ENCODE measurements at regions not wholly inside any gene's neighbourhood (a gene's known extent, or its start where the extent isn't known, plus 50 kb on each side); places are given as distances from the start of the nearest gene placed in this dataset.
"Not testable (repeated sequence)": the region's sequence is repeated elsewhere in the genome, so short reads cannot be mapped to it uniquely, and the experiment has no call there.

DNA sequence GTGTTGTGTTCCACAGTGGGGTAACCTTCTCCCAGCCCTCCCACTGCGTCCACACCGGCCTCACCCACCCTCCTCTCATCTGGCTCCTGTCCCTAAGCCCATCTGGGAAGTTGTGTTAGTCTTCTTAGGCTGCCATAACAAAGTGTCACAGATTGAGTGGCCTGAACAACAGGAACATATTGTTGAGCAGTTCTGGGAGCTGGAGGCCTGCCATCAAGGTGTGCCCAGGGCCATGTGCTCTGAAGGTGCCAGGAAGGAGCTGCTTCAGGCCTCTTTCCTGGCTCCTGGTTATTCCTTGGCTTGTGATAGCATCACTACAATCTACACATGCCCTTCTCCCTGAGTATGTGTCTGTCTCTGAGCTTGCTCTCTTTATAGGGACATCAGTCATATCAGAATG, 327.6 kb upstream of the COBL start:
- no peak for DNase-seq

- no peak for DNase-seq
These were observed 324.2 kb upstream of the COBL start for GRCh38 chr7:51640841-51641240.

DNA sequence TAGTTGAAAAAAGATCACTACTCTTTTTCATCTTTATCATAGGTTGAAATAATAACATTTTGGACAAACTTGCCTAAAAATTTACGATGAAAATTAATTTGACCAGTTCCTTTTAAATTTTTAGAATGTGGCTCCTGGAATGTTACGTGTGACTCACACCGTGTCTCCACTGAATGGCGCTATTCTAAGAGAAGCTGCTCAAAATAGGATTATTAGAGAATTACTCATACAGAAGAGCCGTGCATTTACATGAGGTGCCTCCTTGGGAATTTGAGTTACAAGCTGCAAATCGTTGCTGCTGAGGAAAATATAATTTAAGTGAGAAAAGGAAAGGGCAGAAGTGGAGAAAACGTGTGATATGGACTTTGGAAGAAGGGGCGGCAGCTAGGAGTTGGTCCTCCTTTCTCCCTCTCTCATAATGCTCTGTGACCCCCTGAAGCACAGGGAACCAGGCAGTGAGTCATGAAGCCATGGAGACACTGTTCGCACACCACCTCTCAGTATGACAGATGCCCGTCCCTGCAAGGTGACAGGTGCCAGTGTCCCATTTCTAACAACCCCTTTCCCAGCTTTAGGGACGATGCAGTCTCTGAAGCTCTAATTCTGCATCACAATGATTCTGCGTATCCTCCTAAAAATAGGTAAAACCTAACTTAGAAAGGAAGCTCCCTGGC, 323.2 kb upstream of the COBL start:
- no peak for DNase-seq

DNA sequence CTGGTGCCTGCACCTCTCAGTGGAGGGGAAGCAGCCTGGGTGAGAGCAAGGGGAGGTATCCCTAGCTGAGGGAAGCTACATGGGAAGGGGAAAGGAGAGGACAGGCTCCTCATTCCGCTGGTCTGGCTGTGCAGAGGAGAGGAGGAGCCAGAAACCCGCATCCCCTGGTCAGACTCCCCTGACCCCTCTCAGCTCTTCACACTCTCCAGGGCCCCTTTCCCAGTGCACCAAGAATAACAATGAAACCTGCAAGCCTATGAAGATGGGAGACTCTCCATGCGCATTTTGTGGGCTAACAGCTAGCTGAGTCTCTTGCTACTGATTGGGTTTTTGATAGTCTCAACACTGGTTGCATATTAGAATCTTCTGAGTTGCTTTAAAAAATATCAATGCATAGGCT, 319.9 kb upstream of the COBL start:
- no peak for DNase-seq

DNA sequence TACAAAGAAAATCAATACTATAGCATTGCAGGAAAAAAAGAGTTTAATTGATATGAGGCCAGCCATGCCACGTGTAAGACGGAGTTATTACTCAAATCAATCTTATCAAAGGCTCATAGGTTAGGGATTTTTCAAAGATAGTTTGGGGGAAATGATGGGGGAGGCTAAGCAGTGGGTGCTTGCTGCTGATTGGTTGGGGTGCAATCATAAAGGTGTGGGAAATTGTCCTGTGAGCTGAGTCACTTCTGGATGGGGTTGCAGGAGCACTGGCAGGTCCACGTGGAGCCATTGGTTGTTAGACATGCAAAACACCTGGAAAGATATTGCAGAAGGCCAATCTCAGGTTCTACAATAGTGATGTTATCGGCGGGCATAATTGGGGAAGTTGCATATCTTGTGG, 319.2 kb upstream of the COBL start:
- DNase-seq = no peak

DNA sequence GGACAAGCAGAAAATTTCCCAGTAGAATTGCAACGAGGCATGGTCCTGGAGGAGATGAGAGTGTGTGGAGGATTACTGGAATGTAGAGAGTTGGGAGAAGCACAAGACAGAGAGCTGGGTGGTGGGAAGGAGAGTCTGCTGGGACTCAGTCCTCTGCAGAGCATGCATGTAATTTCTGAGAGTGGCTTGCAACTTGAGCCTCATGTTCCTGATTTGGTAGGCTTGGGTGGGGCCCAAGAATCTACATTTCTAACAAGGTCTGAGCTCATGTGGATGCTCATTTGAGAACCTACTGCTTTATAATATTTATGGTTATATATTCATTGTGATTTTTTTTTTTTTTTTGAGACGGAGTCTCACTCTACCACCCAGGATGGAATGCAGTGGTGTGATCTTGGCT, 317.9 kb upstream of the COBL start:
- DNase-seq = no peak

DNA sequence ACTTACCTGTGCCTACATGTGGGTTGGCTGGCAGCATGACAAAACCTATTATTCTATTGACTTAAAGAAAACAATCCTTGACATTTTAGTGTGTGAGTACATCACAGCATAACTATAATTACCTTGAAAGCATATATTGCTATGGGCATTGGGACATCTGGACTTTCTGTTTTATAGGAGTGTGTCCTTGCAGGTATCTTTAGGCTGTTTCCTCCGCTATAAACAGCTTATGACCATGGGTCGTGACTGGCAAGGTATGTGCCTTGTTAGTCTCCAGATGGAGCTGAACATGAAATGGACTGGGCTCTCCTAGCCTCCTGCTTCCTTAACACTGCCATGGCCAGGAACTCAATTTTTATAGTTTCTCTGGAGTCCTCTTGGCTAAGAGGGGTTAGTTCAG, 317.4 kb upstream of the COBL start:
- DNase-seq = no peak

DNA sequence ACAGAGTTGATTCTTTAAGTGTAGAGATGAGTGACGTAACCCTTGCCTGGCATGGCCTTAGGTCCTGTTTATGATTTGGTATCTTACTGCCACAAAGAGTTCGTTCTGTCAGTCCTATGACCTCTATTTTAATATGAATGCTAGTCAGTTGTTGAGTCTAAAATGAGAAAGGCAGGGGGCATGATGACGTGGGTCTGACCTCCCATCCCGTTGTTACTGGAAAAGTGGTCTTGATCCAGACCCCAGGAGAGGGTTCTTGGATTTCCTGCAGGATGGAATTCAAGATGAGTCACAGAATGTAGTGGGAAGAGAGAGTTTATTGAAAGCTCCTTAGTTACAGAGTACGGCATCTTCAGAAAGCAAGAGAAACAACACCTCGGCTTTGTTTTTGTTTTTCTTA, 317.0 kb upstream of the COBL start:
- no peak for DNase-seq

DNA sequence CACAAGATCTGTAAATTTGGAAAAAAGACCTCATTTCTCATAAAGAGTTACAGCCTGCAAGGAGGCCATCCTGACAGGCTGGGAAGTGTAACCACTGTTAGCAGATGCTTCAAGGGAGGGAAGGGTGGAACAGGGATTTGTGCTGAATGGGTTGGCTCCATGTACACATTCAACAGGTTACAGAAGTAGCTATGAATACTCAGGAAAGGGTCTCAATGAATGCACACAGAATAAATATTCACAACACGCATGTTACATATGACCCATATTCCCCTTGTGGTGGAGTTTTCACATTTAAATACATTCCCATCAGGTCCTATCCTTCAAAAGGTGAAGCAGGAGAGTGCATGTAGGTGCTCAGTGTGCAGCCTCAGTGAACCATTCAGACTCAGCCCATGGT, 316.4 kb upstream of the COBL start:
- no peak for DNase-seq

GRCh38 chr7:51630933-51631332, 314.3 kb upstream of the COBL start:
- no peak for DNase-seq

- no peak for DNase-seq
These were observed 312.6 kb upstream of the COBL start for GRCh38 chr7:51629206-51629605.

- no peak for DNase-seq
These were observed 305.3 kb upstream of the COBL start for GRCh38 chr7:51621956-51622355.

- no peak for DNase-seq
These were observed 304.1 kb upstream of the COBL start for GRCh38 chr7:51620706-51621105.

- no peak for DNase-seq
These were observed 303.3 kb upstream of the COBL start for GRCh38 chr7:51619880-51620279.

DNA sequence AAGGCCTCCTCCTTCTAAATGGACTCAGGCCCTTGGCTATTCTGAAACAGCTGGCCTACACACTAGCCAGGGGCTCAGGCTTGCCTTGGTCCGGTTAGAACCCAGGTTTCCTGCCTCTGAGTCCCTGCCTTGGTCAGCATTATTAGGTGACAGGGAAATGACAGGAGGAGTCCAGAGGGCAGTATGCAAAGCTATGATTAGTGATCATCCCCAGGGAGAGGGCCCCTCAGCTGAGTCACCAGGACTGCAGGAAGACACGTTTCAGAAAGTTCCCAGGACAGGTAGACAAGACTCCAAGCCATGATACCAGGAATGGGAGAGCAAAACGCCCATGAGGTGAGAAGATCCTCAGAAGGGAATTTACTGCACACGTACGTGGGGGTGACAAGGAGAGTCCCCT, 301.1 kb upstream of the COBL start:
- DNase-seq = no peak

DNA sequence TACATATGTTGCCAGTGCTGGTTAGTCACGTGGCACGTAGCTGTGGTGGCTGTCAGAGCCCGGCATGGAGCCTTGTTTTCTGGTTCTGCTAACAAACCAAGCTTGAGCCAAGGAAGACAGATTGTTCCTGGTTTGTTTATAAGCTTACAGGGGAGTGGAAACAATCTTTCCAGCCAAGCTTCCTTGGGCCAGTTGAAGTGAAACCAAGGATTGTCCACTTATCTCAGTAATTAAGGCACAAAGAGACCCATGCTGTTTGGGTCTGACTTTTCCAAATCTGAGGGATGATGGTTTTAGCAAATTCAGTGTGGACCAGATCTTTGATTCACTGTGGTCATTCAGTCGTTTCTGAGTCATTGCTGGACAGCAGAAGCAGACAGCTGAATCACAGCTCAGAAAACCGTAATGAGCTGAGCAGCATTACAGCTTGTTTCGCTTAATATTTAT, 297.3 kb upstream of the COBL start:
- DNase-seq = no peak

GRCh38 chr7:51611937-51612336, 295.3 kb upstream of the COBL start:
- no peak for DNase-seq

DNA sequence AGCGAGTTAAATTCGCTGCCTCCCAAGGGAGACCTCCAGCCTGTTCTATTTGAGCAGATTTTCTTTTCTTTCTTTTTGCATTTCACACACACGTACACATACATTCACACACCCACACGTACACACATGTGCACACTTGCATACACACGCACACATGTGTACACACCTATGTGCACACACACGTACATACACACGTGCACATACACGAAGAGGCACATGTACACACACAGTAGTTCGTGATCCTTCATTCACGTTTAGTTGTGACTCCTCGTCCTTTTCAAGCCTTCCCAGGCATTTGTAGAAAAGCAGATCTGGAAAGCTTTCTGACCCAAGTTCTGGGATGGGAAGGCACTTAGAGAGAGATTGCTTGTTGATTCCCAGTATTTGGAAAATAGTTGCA, 290.8 kb upstream of the COBL start:
- no peak for DNase-seq

DNA sequence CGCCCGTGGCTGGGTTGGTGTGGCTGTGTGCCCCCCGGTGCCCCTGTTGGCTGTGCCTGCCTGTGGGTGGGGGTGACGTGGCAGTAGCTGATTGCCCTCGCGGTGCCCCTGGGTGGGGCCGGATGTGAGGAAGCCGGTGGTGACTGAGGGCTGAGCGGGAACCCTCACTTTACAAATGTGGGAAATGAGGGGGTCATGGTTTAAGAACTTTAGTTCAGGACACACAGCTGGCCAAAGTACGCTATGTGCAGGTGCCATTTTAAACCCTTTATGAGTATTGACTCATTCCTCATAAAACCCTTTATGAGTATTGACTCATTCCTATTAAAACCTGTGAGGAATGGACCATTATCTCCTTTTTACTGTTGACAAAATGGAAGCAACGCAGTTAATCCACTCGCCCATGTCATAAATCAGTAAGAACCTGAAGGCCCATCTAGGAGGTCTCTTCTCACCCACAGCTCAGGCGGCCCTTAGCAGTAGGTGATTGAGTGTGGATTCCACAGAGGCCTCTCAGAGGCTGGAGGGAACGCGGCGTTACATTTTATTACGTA, 290.1 kb upstream of the COBL start:
- no peak for DNase-seq

- no peak for DNase-seq
These were observed 285.8 kb upstream of the COBL start for GRCh38 chr7:51602376-51602775.

GRCh38 chr7:51601461-51601860, 284.9 kb upstream of the COBL start:
- DNase-seq = no peak

DNA sequence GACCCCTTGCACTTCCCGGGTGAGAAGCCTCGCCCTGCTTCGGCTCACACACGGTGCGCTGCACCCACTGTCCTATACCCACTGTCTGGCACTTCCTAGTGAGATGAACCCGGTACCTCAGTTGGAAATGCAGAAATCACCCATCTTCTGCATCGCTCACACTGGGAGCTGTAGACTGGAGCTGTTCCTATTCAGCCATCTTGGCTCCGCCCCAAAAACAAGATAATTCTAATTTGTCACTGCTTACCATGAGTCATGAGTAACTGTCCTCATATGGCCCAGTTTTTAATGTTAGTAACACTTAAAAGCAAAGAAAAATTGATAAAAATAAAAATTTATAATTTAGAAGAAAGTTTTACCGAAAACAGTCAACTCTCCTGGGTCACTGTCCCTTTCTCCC, 283.3 kb upstream of the COBL start:
- not testable (repeated sequence) for DNase-seq

DNA sequence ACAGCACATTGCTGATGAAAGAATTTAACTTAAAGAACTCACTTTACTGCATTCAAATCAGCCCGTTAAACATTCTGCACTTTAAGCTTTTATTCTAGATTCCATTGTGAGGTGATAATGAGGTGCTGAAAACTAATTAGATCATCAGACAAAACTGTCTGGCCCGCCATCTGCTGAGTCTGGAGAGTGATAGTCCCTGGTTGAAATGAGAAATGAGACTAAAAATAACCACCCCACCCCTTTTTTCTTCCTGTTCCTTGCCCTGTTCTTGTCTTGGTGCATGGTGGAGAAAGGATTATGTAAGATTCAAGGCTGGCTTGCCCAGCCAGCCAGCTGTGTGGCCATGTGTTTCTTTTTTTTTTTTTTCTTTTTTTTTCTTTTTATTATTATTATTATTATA, 277.0 kb upstream of the COBL start:
- DNase-seq = no peak

- no peak for DNase-seq
These were observed 276.4 kb upstream of the COBL start for GRCh38 chr7:51592842-51593599.

DNA sequence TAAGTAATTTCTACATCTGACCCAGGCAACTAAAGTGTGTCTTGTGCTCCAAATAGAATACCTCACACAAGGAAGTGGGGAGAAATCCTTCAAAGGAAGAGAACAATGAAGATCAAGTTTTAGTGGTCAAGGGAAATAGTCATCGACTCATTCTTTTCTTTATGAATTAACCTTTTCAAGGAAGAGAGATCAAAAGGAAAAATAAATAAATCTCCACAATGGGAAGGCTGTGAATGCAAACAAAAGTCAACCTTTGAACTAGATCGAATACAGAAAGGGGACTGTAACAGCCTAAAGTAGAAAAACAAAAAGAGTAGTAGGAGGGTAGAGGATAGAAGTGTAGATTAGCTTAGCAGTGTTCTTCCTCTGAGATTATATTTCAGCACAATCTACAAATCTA, 274.6 kb upstream of the COBL start:
- DNase-seq = no peak

Data from CD4-positive, alpha-beta T cell treated with Interleukin-4 for 4 hours (primary cell).